ENCODE measurements at regions not wholly inside any gene's neighbourhood (a gene's known extent, or its start where the extent isn't known, plus 50 kb on each side); places are given as distances from the start of the nearest gene placed in this dataset.
"Not testable (repeated sequence)": the region's sequence is repeated elsewhere in the genome, so short reads cannot be mapped to it uniquely, and the experiment has no call there.

DNA sequence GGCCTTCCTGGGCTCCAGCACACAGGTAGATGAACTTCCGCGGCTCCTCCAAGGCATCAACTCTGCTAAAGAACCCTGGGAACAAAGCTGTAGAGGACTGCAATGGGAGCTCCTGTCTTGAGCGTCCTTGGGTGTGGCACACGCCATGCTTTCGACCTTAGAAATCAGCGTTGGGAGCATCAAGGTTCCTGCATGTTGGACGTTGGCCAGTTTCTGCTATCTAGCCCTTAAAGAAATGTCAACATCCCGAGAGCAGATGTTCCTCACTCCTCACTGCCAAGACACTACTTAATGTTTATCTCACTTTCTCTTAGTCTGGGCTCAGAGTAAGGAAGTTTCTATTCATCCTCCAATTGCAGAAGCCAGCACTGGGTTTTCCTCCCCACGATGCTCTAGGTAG is 70.6 kb upstream of the MEDAG start:
- Mint-ChIP-seq H3K27ac (no peak overlapping the region), H3K27me3 (ENCODE audit: low read depth in 3 of 3) (peaks cover 1 to 4% (median 4%) of the 10 kb centered on the region in 3 donors), H3K4me3 (no peak overlapping the region), H3K4me1 (no peaks in the 10 kb centered on the region), H3K36me3 (no peaks in the 10 kb centered on the region), H3K9me3 (no peaks in the 10 kb centered on the region)
- no peak for DNase-seq

DNA sequence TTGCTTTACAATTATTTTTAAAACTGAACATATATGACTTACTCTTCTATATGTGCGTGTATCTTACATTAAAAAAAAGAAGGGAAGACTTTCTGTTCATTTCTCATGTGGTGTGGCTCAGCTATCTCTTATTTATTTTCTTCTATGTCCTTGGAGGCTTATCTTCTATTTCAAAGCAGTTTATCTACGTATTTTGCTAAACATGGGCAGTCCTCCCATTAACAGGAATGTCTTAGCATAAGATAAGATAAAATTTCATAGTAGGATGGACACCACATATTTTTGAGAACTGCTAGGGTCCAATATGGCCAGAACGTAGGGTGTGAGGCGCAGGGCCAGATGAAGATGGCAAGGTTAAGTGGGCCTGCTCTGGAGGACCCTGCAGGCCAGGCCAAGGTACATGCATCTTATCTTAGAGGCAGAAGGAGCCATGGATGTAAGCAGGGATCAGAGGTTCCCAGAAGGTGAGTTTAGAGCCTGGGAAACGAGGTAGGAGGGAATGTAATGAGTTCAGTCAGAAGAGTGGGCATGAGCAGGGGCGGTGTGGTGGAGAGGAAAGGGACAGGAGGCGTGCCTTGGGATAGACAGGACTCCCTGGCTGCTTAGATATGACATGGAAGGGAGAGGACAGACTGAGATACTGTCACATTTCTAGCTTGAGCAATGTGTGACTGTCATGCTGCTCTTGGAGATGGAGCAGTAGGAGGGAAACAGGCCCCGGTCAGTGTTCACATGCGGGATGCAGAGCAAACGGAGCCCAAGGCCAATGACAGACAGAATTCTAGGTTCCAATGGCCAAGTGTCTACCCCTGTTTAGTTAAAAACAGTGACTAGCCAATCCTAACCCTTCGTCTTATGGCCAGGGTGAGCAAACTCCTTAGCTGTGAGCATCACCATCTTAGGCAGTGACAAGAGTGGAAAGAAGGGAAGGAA is 68.6 kb upstream of the MEDAG start:
- Mint-ChIP-seq H3K4me1 (no peaks in the 10 kb centered on the region), H3K27me3 (ENCODE audit: low read depth in 3 of 3) (peaks cover 1 to 4% (median 2%) of the 10 kb centered on the region in 3 donors), H3K4me3 (no peak overlapping the region), H3K9me3 (no peaks in the 10 kb centered on the region), H3K36me3 (no peaks in the 10 kb centered on the region), H3K27ac (no peak overlapping the region)
- no peak for DNase-seq

DNA sequence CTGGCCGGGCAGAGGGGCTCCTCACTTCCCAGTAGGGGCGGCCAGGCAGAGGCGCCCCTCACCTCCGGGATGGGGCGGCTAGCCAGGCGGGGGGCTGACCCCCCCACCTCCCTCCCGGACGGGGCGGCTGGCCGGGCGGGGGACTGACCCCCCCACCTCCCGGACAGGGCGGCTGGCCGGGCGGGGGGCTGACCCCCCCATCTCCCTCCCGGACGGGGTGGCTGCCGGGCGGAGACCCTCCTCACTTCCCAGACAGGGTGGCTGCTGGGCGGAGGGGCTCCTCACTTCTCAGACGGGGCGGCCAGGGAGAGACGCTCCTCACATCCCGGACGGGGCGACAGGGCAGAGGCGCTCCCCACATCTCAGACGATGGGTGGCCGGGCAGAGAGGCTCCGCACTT is 66.4 kb upstream of the MEDAG start:
- not testable (repeated sequence) for H3K36me3 Mint-ChIP-seq; H3K4me1 Mint-ChIP-seq; H3K4me3 Mint-ChIP-seq; H3K27ac Mint-ChIP-seq; H3K9me3 Mint-ChIP-seq; H3K27me3 Mint-ChIP-seq (ENCODE audit: low read depth in 3 of 3); DNase-seq

DNA sequence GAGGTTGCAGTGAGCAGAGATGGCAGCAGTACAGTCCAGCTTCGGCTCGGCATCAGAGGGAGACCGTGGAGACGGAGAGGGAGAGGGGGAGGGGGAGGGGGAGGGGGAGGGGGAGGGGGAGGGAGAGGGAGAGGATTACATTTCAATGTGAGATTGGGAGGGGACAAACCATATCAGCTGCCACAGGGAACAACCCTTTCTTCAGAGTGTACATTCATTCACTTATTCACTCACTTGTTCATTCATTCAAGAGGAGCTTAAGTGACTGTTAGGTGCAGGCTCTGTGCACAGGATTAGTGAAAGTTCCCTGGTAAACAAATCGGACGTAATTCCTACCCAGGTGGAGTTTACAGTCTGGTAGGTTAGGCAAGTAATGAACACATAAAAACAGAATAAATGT is 65.6 kb upstream of the MEDAG start:
- Mint-ChIP-seq H3K27me3 (ENCODE audit: low read depth in 3 of 3) (peaks cover 2 to 5% (median 4%) of the 10 kb centered on the region in 3 donors), H3K4me3 (no peak overlapping the region), H3K36me3 (no peaks in the 10 kb centered on the region), H3K9me3 (no peaks in the 10 kb centered on the region), H3K4me1 (no peaks in the 10 kb centered on the region), H3K27ac (no peak overlapping the region)
- no peak for DNase-seq

DNA sequence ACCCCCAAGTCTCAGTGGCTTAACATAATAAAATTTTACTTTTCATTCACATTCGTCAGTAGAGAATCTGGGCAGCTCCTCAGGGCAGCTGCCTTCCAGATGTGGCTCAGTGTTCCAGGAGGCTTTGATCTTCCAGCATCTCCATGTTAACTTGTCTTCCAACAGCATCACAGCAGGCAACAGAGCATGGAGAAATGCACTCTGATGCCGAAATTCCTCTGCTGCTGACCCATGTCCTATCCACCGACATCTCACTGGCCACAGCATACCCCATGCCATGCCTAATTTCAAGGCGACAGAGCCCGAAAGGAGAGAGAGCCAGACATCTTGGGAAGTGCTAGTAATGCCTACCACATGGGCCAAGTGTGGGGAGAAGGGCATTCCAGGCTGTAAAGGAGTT is 64.9 kb upstream of the MEDAG start:
- Mint-ChIP-seq H3K27me3 (ENCODE audit: low read depth in 3 of 3) (peaks cover under 1 to 6% (median 2%) of the 10 kb centered on the region in 3 donors), H3K4me1 (no peaks in the 10 kb centered on the region), H3K27ac (no peak overlapping the region), H3K4me3 (no peak overlapping the region), H3K36me3 (no peaks in the 10 kb centered on the region), H3K9me3 (no peaks in the 10 kb centered on the region)
- DNase-seq, result no peak

DNA sequence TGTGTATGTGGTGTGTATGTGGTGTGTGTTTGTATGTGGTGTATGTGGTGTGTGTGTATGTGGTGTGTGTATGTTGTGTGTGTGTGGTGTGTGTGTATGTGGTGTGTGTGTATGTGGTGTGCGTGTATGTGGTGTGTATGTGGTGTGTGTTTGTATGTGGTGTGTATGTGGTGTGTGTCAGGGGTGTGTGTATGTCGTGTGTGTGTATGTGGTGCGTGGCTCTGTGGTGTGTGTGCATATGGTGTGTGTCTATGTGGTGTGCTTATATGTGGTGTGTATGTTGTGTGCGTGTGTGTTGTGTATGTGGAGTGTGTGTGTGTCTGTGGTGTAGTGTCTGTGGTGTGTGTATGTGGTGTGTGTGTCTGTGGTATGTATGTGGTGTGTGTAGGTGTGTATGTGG is 62.5 kb upstream of the MEDAG start:
- Mint-ChIP-seq H3K27me3 (ENCODE audit: low read depth in 3 of 3) (peaks cover 0 to 5% (median 0%) of the 10 kb centered on the region in 3 donors), H3K27ac (no peak overlapping the region), H3K9me3 (peaks cover 0 to 1% (median 0%) of the 10 kb centered on the region in 6 donors), H3K4me1 (peaks cover 0 to 10% of the 10 kb centered on the region in 2 donors), H3K4me3 (no peak overlapping the region), H3K36me3 (no peaks in the 10 kb centered on the region)
- DNase-seq, result no peak

DNA sequence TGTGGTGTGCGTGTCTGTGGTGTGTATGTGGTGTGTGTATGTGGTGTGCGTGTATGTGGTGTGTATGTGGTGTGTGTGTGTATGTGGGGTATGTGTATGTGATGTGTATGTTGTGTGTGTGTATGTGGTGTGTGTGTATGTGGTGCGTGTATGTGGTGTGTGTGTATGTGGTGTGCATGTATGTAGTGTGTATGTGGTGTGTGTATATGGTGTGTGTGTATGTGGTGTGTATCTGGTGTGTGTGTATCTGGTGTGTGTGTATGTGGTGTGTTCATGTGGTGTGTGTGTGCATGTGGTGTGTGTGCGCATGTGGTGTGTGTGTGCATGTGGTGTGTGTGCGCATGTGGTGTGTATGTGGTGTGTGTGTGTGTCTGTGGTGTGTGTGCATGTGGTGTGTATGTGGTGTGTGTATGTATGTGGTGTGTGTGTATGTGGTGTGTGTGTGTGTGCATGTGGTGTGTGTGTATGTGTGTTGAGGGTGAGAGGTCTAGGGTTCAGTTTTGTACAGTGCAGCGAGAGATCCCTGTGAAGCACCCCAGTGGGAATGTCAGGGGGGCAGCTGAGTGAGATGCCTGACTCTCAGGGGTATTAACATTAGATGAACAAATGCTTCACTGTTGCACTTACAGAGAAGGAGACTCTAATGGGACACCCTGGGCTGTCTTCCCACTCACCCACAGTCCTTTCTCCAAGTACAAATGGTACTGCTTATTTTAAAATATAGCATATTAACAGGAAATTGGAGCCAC is 61.3 kb upstream of the MEDAG start:
- H3K9me3 Mint-ChIP-seq, result peaks cover 0 to 1% (median 0%) of the 10 kb centered on the region in 6 donors
- no peak for DNase-seq
- H3K27me3 Mint-ChIP-seq (ENCODE audit: low read depth in 3 of 3), result peaks cover 0 to 7% (median 0%) of the 10 kb centered on the region in 3 donors
- peaks cover 0 to 10% of the 10 kb centered on the region in 2 donors for H3K4me1 Mint-ChIP-seq
- peak overlapping the region in 1 of 6 donors; percentile 79 for H3K27ac Mint-ChIP-seq
- H3K4me3 Mint-ChIP-seq, result no peak overlapping the region
- H3K36me3 Mint-ChIP-seq, result no peaks in the 10 kb centered on the region

DNA sequence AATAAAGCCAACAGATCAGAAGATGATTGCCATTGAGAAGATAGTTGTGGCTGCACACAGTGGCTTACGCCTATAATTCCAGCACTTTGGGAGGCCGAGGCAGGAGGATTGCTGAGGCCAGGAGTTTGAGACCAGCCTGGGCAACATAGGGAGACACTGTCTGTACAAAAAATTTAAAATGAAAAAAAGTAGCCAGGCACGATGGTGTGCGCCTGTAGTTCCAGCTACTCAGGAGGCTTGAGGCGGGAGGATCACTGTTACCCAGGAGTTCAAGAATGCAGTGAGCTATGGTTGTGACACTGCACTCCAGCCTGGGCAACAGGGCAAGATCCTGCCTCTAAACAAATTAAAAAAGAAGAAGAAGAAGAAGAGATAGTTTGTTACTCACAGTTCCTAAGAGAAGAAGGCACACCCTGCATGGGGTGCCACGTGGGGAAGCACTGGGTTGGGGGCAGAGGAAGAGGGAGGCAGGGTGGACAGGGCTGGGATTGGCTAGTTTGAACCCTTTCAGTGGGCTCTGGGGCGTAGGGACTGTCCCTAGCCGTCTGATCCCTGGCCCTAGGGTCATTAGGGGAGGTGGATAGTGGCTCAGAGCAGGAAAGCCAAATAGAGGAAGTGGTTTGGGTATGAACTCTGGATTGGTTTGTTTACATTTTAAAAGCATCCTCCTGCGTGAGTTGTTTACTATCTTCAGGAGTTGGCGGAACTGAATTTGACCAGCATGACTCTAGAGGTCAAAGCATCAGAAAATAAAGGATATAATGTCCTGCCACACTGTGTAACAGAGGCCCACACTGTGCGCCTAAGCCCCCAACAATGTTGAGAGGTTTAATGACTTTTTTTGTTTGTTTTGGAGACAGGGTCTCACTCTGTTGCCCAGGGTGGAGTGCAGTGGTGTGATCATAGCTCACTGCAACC is 60.5 kb upstream of the MEDAG start:
- H3K27me3 Mint-ChIP-seq (ENCODE audit: low read depth in 3 of 3), result peaks cover 0 to 8% (median 4%) of the 10 kb centered on the region in 3 donors
- DNase-seq, result no peak
- peaks cover 0 to 10% of the 10 kb centered on the region in 2 donors for H3K4me1 Mint-ChIP-seq
- H3K4me3 Mint-ChIP-seq, result peak overlapping the region in 1 of 5 donors; percentile 2
- no peaks in the 10 kb centered on the region for H3K36me3 Mint-ChIP-seq
- H3K27ac Mint-ChIP-seq, result peak overlapping the region in 5 of 6 donors; percentile 3 to 79 (median 30)
- H3K9me3 Mint-ChIP-seq, result peaks cover 0 to 1% (median 0%) of the 10 kb centered on the region in 6 donors

DNA sequence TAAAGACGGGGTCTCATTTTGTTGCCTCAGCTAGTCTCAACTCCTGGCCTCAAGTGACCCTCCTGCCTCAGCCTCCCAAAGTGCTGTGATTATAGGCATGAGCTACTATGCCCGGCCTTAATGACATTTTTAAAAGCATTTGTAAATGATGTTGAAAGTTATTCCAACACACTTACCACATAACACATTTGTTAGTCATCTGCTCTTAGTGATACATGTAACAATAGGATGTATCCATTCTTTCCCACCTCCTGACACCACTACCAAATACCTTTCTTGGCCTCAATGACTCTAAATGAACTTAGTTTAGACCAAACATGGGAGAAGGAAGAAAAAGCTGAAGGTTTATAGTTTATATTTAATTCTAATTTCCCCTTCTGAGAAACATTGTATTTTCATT is 59.8 kb upstream of the MEDAG start:
- H3K4me3 Mint-ChIP-seq, result no peak overlapping the region
- peak overlapping the region in 3 of 6 donors; percentile 42 to 79 (median 56) for H3K27ac Mint-ChIP-seq
- H3K9me3 Mint-ChIP-seq, result peaks cover 0 to 1% (median 0%) of the 10 kb centered on the region in 6 donors
- H3K36me3 Mint-ChIP-seq, result no peaks in the 10 kb centered on the region
- H3K4me1 Mint-ChIP-seq, result peaks cover 0 to 10% of the 10 kb centered on the region in 2 donors
- no peak for DNase-seq
- H3K27me3 Mint-ChIP-seq (ENCODE audit: low read depth in 3 of 3), result peaks cover 0 to 8% (median 5%) of the 10 kb centered on the region in 3 donors

DNA sequence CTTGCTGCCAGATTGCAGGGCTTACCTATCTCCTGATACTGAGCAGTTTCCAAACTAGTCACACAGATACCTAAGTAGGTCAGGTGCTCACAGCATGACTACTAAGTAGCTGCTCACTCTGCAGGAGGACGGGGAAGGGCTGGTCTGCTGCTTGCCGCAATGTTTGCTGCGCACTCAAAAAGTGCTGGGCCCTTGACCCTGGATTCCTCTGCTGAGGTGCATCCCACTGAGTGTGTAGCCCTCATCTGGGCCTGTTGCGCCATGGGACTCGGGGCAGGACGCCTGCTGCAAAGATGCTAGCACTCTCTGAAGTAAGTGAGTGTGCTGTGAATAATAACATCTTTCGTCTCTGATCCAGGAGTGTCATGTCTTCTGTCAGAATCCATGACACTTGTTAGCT is 59.2 kb upstream of the MEDAG start:
- Mint-ChIP-seq H3K36me3 (no peaks in the 10 kb centered on the region), H3K4me3 (no peak overlapping the region), H3K4me1 (peaks cover 0 to 10% of the 10 kb centered on the region in 2 donors), H3K27ac (peak overlapping the region in 1 of 6 donors; percentile 17), H3K9me3 (peaks cover 0 to 1% (median 0%) of the 10 kb centered on the region in 6 donors), H3K27me3 (ENCODE audit: low read depth in 3 of 3) (peaks cover 0 to 8% (median 5%) of the 10 kb centered on the region in 3 donors)
- DNase-seq, result no peak

DNA sequence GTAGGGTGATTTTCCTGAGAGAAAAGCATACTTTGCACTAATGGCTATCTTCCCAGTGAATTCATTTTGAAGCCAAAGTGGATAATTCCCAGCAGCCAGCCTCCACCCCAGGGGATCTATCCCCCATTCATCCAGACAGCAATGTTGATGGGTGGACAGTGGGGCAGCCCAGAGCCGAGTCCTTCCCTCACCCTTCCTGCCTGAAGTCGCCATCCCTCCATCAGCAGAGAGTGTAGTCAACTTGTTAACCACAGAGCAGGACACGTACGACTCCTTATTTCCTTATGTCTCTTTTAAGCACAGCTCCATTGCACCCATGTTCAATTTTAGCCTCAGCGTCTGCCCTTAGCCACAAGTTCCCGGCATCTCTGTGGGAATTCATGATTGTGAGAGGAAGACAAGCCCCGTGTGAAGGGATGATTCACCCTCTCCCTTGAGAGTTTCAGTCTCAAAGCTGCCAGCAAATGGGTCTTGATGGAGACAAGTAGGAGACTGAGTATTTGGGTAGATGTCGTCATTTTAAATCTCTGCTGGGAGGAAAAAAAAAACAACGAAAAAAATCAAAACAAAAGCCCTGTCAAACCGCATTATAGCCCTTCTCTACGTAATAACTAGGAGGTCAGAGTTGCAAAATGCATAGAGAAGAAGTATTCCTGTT is 58.3 kb upstream of the MEDAG start:
- no peak overlapping the region for H3K4me3 Mint-ChIP-seq

DNA sequence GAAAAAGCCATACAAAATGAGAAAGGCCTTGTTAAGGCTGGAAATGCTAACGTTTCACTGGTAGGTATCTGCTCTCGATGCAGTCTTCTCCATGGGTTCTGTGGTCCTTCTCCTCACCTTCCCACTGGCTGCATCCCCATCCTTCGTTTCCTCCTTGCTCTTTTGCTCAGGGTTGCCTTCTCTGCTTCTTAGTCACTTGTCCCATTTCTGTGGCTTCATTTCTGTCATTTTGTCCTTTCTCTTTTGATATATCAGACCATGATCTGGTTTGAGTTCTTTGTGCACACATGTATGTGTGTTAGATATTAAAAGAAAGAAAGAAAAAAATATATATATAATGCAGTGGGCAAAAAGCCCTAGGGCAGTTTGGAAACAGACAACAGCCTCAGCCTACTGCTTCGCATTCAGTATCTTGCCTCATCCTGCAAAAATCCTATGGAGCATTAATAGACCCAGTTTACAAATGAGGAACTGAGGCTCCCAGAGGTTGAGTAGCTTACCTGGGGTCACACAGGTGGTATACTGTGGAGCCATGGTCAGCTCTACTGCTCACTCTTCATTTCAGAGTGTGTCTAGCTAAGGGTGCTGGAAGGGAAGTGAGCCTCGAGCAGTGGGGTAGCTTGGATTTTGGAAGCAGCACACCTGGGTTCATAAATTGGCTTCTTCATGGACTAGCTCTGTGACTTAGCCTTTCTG is 57.6 kb upstream of the MEDAG start:
- H3K36me3 Mint-ChIP-seq, result no peaks in the 10 kb centered on the region
- DNase-seq, result no peak
- peaks cover 0 to 10% of the 10 kb centered on the region in 2 donors for H3K4me1 Mint-ChIP-seq
- peaks cover 0 to 8% (median 5%) of the 10 kb centered on the region in 3 donors for H3K27me3 Mint-ChIP-seq (ENCODE audit: low read depth in 3 of 3)
- peaks cover 0 to 1% (median 0%) of the 10 kb centered on the region in 6 donors for H3K9me3 Mint-ChIP-seq
- H3K27ac Mint-ChIP-seq, result no peak overlapping the region
- H3K4me3 Mint-ChIP-seq, result no peak overlapping the region

More for the DNA sequence above, 58.3 kb upstream of the MEDAG start:
- Mint-ChIP-seq H3K27me3 (ENCODE audit: low read depth in 3 of 3) (peaks cover 0 to 8% (median 5%) of the 10 kb centered on the region in 3 donors), H3K9me3 (peaks cover 0 to 1% (median 0%) of the 10 kb centered on the region in 6 donors), H3K36me3 (no peaks in the 10 kb centered on the region), H3K27ac (peak overlapping the region in 1 of 6 donors; percentile 3), H3K4me1 (peaks cover 0 to 10% of the 10 kb centered on the region in 2 donors)
- DNase-seq, result no peak
